ENCODE measurements at regions not wholly inside any gene's neighbourhood (a gene's known extent, or its start where the extent isn't known, plus 50 kb on each side); places are given as distances from the start of the nearest gene placed in this dataset.
"Not testable (repeated sequence)": the region's sequence is repeated elsewhere in the genome, so short reads cannot be mapped to it uniquely, and the experiment has no call there.

DNA sequence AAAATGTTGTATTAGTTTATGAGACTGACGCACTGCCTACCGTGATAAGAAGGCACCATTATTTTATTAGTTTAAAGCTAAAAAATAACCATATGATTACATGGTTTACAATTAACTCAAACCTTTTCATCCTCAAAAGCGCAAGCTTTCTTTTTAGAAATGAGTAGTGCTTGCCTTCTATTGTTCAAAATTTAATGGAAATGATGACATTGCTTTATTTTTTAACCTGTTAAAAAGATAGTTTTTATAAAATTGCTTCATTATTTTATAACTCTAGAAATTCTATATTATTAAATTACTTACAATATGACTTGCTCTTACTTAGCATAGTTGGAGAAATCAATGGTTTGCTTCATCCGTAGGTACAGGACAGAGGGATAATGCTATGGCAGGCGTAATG lies 78.7 kb upstream of the HDDC2 start:
- no peak for TF ChIP-seq CTCF (conservative IDR thresholded peaks at IDR 0.05; ENCODE audit: low read length)
- no peak for DNase-seq (ENCODE audit: low read depth)
- no peak overlapping the region for H3K4me3 ChIP-seq (ENCODE audit: low read length)

GRCh38 chr6:125386337-125386736 lies 84.6 kb upstream of the HDDC2 start:
- DNase-seq (ENCODE audit: low read depth); H3K4me3 ChIP-seq (ENCODE audit: low read length): not testable (repeated sequence)

DNA sequence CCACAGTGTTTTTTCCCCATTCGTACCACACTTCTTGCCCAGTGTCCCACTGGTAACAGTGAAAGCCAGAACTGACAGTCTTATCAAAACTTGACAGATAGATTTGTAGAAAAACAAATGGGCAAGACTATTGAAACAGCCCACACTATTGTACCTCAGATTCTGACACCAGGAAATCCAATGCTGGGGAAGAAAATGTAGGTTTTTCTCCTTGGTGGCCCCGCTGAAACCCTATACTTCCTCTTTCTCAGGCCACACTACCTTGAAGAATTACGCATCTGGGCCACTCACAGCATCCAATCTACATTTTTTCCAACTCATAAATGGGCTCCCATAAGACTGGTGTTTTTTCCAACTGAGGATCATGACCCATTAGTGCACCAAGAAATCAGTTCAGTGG lies 90.9 kb upstream of the HDDC2 start:
- no peak for TF ChIP-seq CTCF (conservative IDR thresholded peaks at IDR 0.05; ENCODE audit: low read length)
- H3K4me3 ChIP-seq (ENCODE audit: low read length): no peak overlapping the region
- DNase-seq (ENCODE audit: low read depth): no peak

DNA sequence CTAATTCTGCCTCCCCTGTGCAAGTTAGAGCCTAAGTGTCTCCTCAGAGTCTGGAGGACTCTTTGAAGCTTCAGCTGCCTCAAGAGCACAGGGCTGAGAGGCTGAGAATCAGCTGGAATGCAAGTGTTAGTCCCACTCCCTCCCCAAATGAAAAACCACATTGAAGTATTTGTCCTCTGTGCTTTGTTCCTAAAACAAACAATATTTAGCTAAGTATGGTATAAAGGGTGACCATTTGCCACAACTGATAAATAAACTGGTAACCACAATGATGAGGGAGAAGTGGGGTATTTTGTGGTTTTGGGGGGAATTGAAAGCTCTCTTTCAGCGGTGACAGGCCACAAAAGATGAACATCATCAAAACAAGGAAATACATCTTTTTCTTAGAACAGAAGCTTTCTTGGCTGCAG lies 91.7 kb upstream of the HDDC2 start:
- DNase-seq (ENCODE audit: low read depth): no peak
- H3K4me3 ChIP-seq (ENCODE audit: low read length): no peak overlapping the region
- no peak for TF ChIP-seq CTCF (conservative IDR thresholded peaks at IDR 0.05; ENCODE audit: low read length)

DNA sequence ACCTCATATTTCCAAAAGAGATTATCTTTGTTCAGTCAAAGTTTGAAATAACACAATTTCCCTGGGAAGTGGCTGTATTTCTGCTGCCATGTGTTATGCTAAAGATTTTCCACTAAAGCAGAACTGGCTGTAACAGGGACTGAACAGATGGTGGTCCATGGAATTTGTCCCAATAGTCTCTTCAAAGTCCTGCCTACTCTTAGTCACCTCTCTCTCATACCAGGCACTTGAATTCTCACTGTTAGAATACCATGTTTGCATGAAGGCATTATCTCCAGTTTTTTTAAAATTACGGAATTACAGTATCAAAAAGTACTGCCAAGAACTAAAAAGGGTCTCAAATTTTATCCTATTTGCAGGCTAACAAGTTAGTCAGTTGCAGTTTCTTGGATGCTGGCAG lies 105.0 kb upstream of the HDDC2 start:
- no peak overlapping the region for H3K4me3 ChIP-seq (ENCODE audit: low read length)
- DNase-seq (ENCODE audit: low read depth): no peak
- no peak for TF ChIP-seq CTCF (conservative IDR thresholded peaks at IDR 0.05; ENCODE audit: low read length)

DNA sequence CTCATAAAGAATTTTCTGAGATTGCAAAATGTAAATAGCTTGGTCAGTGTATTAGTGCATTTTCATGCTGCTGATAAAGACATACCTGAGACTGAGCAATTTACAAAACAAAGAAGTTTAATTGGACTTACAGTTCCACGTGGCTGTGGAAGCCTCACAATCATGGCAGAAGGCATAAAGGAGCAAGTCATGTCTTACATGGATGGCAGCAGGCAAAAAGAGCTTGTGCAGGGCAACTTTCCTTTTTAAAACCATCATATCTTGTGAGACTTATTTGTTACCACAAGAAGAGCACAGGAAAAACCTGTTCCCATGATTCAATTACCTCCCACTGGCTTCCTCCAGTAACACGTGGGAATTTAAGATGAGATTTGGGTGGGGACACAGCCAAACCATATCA lies 112.7 kb upstream of the HDDC2 start:
- TF ChIP-seq CTCF (conservative IDR thresholded peaks at IDR 0.05; ENCODE audit: low read length): no peak
- no peak overlapping the region for H3K4me3 ChIP-seq (ENCODE audit: low read length)
- no peak for DNase-seq (ENCODE audit: low read depth)

- H3K4me3 ChIP-seq (ENCODE audit: low read length): no peak overlapping the region
- no peak for DNase-seq (ENCODE audit: low read depth)
- no peak for TF ChIP-seq CTCF (conservative IDR thresholded peaks at IDR 0.05; ENCODE audit: low read length)
Observed at GRCh38 chr6:125415913-125416312, 114.1 kb upstream of the HDDC2 start.

DNA sequence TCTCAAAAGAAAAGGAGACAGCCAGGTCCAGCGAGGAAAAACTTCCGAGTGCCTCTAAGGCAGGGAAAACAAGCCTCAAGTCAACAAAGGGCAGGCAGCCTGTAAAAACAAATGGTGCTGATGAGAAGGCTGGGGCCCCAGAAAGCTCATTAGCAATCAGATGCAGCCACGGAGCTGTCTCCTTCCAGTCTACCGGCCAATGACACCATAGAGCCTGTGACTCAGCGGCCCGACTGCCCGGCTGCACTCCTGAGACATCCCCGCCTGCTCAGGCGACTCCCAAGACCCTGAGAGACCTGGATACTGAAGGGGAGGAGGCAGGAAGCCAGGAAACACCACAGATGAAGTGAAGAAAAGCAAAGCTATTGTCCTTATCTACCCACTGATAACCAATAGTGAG lies 120.1 kb upstream of the HDDC2 start:
- H3K4me3 ChIP-seq (ENCODE audit: low read length): no peak overlapping the region
- TF ChIP-seq CTCF (conservative IDR thresholded peaks at IDR 0.05; ENCODE audit: low read length): no peak
- DNase-seq (ENCODE audit: low read depth): no peak
